Smooth muscle cell (in vitro differentiated cells): ENCODE measurements at regions not wholly inside any gene's neighbourhood (a gene's known extent, or its start where the extent isn't known, plus 50 kb on each side); places are given as distances from the start of the nearest gene placed in this dataset.

ENCODE experiments used
- DNase-seq: peaks from one replicate; lab custom pipeline; 2025; ENCODE audit not compliant: unreplicated experiment; lab: John Stamatoyannopoulos, UW
- H2AFZ ChIP-seq: fragments of 200-600 bp; sonication (generic); 2 replicates; pipeline ENCODE4 v1.6.0; 2016; ENCODE audit warnings: antibody characterized with exemption, low read depth, mild to moderate bottlenecking
- H3F3A ChIP-seq: fragments of 200-600 bp; sonication (generic); 2 replicates; pipeline ENCODE4 v1.6.0; 2017; ENCODE audit warnings: antibody characterized with exemption, low read depth
- H3K27ac ChIP-seq: fragments of 200-600 bp; sonication (generic); 2 replicates; pipeline ENCODE4 v1.5.1; 2016; ENCODE audit warnings: low read depth, mild to moderate bottlenecking
- H3K27me3 ChIP-seq: fragments of 200-600 bp; sonication (generic); 2 replicates; pipeline ENCODE4 v1.6.1; 2016; ENCODE audit warnings: low read depth, mild to moderate bottlenecking
- H3K36me3 ChIP-seq: fragments of 200-600 bp; sonication (generic); 2 replicates; pipeline ENCODE4 v1.5.1; 2016; ENCODE audit warnings: low read depth
- H3K4me1 ChIP-seq: fragments of 200-600 bp; sonication (generic); 2 replicates; pipeline ENCODE4 v1.5.1; 2016; ENCODE audit warnings: low read depth
- H3K4me2 ChIP-seq: fragments of 200-600 bp; sonication (generic); 2 replicates; pipeline ENCODE4 v1.6.0; 2016; ENCODE audit warnings: mild to moderate bottlenecking
- H3K4me3 ChIP-seq: fragments of 200-600 bp; sonication (generic); 2 replicates; pipeline ENCODE4 v1.5.1; 2016; ENCODE audit warnings: mild to moderate bottlenecking
- H3K79me2 ChIP-seq: fragments of 200-600 bp; sonication (generic); 2 replicates; pipeline ENCODE4 v1.6.0; 2016; ENCODE audit warnings: low read depth, mild to moderate bottlenecking
- H3K9ac ChIP-seq: fragments of 200-600 bp; sonication (generic); 2 replicates; pipeline ENCODE4 v1.6.0; 2016; ENCODE audit warnings: low read depth
- H3K9me3 ChIP-seq: fragments of 200-600 bp; sonication (generic); replicated peaks from 2 replicates; pipeline ENCODE4 v1.5.1; 2016; ENCODE audit warnings: low read depth
- H4K20me1 ChIP-seq: fragments of 200-600 bp; sonication (generic); 2 replicates; pipeline ENCODE4 v1.6.0; 2016; ENCODE audit warnings: low read depth
- WGBS: methylation state at CpG from one replicate; pipeline ENCODE4 v1.1.7; 2016; ENCODE audit warnings: low lambda C conversion rate; 5-methylcytosine and 5-hydroxymethylcytosine counted together
- TF ChIP-seq, protein P1 (sequence below): fragments of 200-600 bp; sonication (generic); IDR thresholded peaks from 2 replicates; pipeline ENCODE4 v1.5.1; 2017; ENCODE audit warnings: borderline replicate concordance, mild to moderate bottlenecking, antibody characterized with exemption; ENCODE audit not compliant: insufficient read depth, poor library complexity, severe bottlenecking

DNA sequence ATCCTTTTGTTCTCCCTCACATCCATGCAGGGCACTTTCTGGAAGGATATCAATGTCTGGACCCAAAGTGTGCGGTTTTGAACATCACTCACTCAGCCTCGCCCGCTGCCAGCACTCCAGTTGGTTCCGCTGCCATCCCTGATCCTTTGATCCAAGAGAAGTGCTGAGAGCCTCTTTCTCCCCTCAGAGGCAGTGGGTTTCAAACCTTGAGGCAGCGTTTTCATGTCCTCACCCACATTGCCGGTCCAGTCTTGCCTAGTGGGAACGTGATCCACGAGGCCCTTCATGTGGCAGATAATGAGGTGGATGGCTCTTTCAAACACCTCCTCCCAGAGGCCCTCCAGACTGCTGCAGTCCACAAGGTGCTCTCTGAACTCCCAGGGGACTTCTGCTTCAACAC lies 122.2 kb downstream of the ACTL8 start:
- H3K4me1 ChIP-seq: peaks cover 11% of the 10 kb centered on the region
- no peaks in the 10 kb centered on the region for H3K36me3 ChIP-seq
- H3K79me2 ChIP-seq: no peaks in the 10 kb centered on the region
- H4K20me1 ChIP-seq: no peaks in the 10 kb centered on the region
- H3K9ac ChIP-seq: no peak overlapping the region
- H3K27me3 ChIP-seq: no peaks in the 10 kb centered on the region
- no peak overlapping the region for H2AFZ ChIP-seq
- H3F3A ChIP-seq: peaks cover 7% of the 10 kb centered on the region
- H3K4me2 ChIP-seq: no peak overlapping the region
- H3K9me3 ChIP-seq: no peaks in the 10 kb centered on the region
- no peak overlapping the region for H3K27ac ChIP-seq
- no peak overlapping the region for H3K4me3 ChIP-seq
- WGBS: 96% methylated on average over 8 of the region's 8 CpGs
- TF ChIP-seq, protein P1, sequence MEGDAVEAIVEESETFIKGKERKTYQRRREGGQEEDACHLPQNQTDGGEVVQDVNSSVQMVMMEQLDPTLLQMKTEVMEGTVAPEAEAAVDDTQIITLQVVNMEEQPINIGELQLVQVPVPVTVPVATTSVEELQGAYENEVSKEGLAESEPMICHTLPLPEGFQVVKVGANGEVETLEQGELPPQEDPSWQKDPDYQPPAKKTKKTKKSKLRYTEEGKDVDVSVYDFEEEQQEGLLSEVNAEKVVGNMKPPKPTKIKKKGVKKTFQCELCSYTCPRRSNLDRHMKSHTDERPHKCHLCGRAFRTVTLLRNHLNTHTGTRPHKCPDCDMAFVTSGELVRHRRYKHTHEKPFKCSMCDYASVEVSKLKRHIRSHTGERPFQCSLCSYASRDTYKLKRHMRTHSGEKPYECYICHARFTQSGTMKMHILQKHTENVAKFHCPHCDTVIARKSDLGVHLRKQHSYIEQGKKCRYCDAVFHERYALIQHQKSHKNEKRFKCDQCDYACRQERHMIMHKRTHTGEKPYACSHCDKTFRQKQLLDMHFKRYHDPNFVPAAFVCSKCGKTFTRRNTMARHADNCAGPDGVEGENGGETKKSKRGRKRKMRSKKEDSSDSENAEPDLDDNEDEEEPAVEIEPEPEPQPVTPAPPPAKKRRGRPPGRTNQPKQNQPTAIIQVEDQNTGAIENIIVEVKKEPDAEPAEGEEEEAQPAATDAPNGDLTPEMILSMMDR: no peak
- DNase-seq: no peak

DNA sequence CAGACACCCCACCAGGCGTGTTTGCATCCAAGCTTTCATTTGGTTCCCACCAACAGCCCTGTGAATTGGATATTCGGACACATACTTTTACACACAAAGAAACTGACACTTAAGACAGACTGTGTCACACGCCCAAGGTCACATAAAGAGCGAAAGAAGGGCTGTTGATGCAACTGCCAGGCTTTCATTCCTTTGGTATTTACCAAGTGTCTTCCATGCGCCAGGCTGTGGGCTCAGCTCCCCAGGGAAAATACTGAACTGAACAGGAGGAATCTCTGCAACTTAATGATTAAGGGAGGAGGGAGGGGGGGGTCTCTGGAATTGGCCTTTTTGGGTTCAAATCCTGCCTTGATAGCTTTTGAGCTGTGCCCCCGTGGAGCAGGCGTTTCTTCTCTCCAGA lies 122.8 kb downstream of the ACTL8 start:
- 83% methylated on average over 7 of the region's 7 CpGs for WGBS
- Histone ChIP-seq H3K36me3 (no peaks in the 10 kb centered on the region), H3K79me2 (no peaks in the 10 kb centered on the region), H3K9me3 (no peaks in the 10 kb centered on the region), H4K20me1 (no peaks in the 10 kb centered on the region), H3K27ac (no peak overlapping the region), H3K4me3 (no peak overlapping the region), H3F3A (peaks cover 7% of the 10 kb centered on the region), H3K4me1 (peaks cover 11% of the 10 kb centered on the region), H2AFZ (no peak overlapping the region), H3K4me2 (no peak overlapping the region), H3K27me3 (no peaks in the 10 kb centered on the region), H3K9ac (no peak overlapping the region)
- TF ChIP-seq, protein P1: no peak
- no peak for DNase-seq

- no peak for DNase-seq
Observed at GRCh38 chr1:17878837-17879236, 123.7 kb downstream of the ACTL8 start.

GRCh38 chr1:17880449-17880848 lies 125.3 kb downstream of the ACTL8 start:
- Histone ChIP-seq H3K4me3 (no peak overlapping the region), H3K9ac (no peak overlapping the region), H3K4me2 (no peak overlapping the region), H2AFZ (no peak overlapping the region), H3F3A (peaks cover under 1% of the 10 kb centered on the region), H3K79me2 (no peaks in the 10 kb centered on the region), H3K27ac (no peak overlapping the region), H3K27me3 (peaks cover 3% of the 10 kb centered on the region), H3K9me3 (no peaks in the 10 kb centered on the region), H3K36me3 (no peaks in the 10 kb centered on the region), H4K20me1 (no peaks in the 10 kb centered on the region), H3K4me1 (no peaks in the 10 kb centered on the region)
- DNase-seq: no peak
- TF ChIP-seq, protein P1: no peak
- WGBS: 85% methylated on average over 10 of the region's 10 CpGs

More at GRCh38 chr1:17878837-17879236, 123.7 kb downstream of the ACTL8 start:
- no peak overlapping the region for H2AFZ ChIP-seq
- H3K4me1 ChIP-seq: peaks cover 11% of the 10 kb centered on the region
- WGBS: 35% methylated on average over 3 of the region's 3 CpGs
- no peak overlapping the region for H3K4me2 ChIP-seq
- peaks cover 7% of the 10 kb centered on the region for H3F3A ChIP-seq
- no peaks in the 10 kb centered on the region for H3K36me3 ChIP-seq
- no peaks in the 10 kb centered on the region for H4K20me1 ChIP-seq
- H3K9me3 ChIP-seq: no peaks in the 10 kb centered on the region
- H3K27ac ChIP-seq: no peak overlapping the region
- no peaks in the 10 kb centered on the region for H3K79me2 ChIP-seq
- H3K9ac ChIP-seq: no peak overlapping the region
- H3K4me3 ChIP-seq: no peak overlapping the region
- TF ChIP-seq, protein P1: no peak
- no peaks in the 10 kb centered on the region for H3K27me3 ChIP-seq
